SK-N-SH (cell line): ENCODE measurements at regions not wholly inside any gene's neighbourhood (a gene's known extent, or its start where the extent isn't known, plus 50 kb on each side); places are given as distances from the start of the nearest gene placed in this dataset.

ENCODE experiments used
- CTCF ChIA-PET: fragments of 300-600, 350-600 bp; formaldehyde crosslinking; extraction: SDS; loops from one replicate; lab custom pipeline; 2021; lab: Yijun Ruan, JAX
- POLR2A ChIA-PET: fragments of 350-600 bp; sonication (Branson Sonifier 250); formaldehyde crosslinking; extraction: SDS; loops from one replicate; lab custom pipeline; 2020; ENCODE audit warnings: antibody characterized with exemption, inconsistent platforms; lab: Yijun Ruan, JAX
- DNase-seq: peaks from one replicate; pipeline ENCODE4 v3.0.0; 2012
- H2AFZ ChIP-seq: fragments of 200-600 bp; sonication (generic); 2 replicates; pipeline ENCODE4 v1.8.1; 2016; ENCODE audit warnings: antibody characterized with exemption, mild to moderate bottlenecking, low read depth
- H3F3A ChIP-seq: fragments of 200-600 bp; sonication (generic); replicated peaks from 2 replicates; pipeline ENCODE3; 2016; ENCODE audit warnings: antibody characterized with exemption, mild to moderate bottlenecking; ENCODE audit not compliant: insufficient read depth
- H3K27ac ChIP-seq, 2 experiments: fragments of 200-500 bp in 1 of 2; fragments of 200-600 bp in 1 of 2; sonication (Bioruptor generic) in 1 of 2; sonication (generic), shearing (Covaris generic) in 1 of 2; 2 replicates each; pipeline versions ENCODE4 v1.5.1 to v1.6.1; 2014 to 2016; ENCODE audit warnings: low read depth in 2 of 2, inconsistent platforms in 1 of 2, low read length in 1 of 2, mild to moderate bottlenecking in 1 of 2, mixed read lengths in 1 of 2
- H3K27me3 ChIP-seq: fragments of 200-600 bp; sonication (generic), shearing (Covaris generic); 2 replicates; pipeline ENCODE4 v1.6.1; 2016; ENCODE audit warnings: mixed run types; ENCODE audit not compliant: insufficient read depth
- H3K36me3 ChIP-seq, 2 experiments: fragments of 200-500 bp in 1 of 2; fragments of 200-600 bp in 1 of 2; sonication (Bioruptor generic) in 1 of 2; sonication (generic) in 1 of 2; replicated peaks in 1 of 2; 2 replicates each; pipeline versions ENCODE3 to v1.5.1; 2014 to 2016; ENCODE audit warnings: low read length in 1 of 2, mild to moderate bottlenecking in 1 of 2; ENCODE audit not compliant: insufficient read depth in 2 of 2, control insufficient read depth in 1 of 2
- H3K4me1 ChIP-seq, 2 experiments: fragments of 200-500 bp in 1 of 2; fragments of 200-600 bp in 1 of 2; sonication (Bioruptor generic) in 1 of 2; sonication (generic), shearing (Covaris generic) in 1 of 2; 2 replicates each; pipeline versions ENCODE4 v1.5.1 to v1.6.1; 2014 to 2016; ENCODE audit warnings: low read depth in 1 of 2, low read length in 1 of 2, mixed run types in 1 of 2; ENCODE audit not compliant: insufficient read depth in 2 of 2, control insufficient read depth in 1 of 2
- H3K4me2 ChIP-seq: fragments of 200-600 bp; sonication (generic), shearing (Covaris generic); 2 replicates; pipeline ENCODE4 v1.6.1; 2017; ENCODE audit warnings: mixed run types
- H3K4me3 ChIP-seq, 2 experiments: fragments of 200-500 bp in 1 of 2; fragments of 200-600 bp in 1 of 2; sonication (Bioruptor generic) in 1 of 2; sonication (generic), shearing (Covaris generic) in 1 of 2; 2 replicates each; pipeline versions ENCODE4 v1.5.1 to v1.8.1; 2014 to 2016; ENCODE audit warnings: low read depth in 2 of 2, inconsistent platforms in 1 of 2, low read length in 1 of 2, mild to moderate bottlenecking in 1 of 2, mixed read lengths in 1 of 2, moderate library complexity in 1 of 2
- H3K79me2 ChIP-seq: fragments of 200-600 bp; sonication (generic); 2 replicates; pipeline ENCODE4 v1.8.1; 2017; ENCODE audit warnings: mild to moderate bottlenecking; ENCODE audit not compliant: insufficient read depth
- H3K9ac ChIP-seq: fragments of 200-600 bp; sonication (generic); 2 replicates; pipeline ENCODE4 v1.6.1; 2017; ENCODE audit warnings: mixed run types
- H3K9me2 ChIP-seq: fragments of 200-600 bp; sonication (generic); 2 replicates; pipeline ENCODE4 v1.6.1; 2017; ENCODE audit warnings: mixed run types
- H3K9me3 ChIP-seq: fragments of 200-600 bp; sonication (generic); 2 replicates; pipeline ENCODE4 v1.6.1; 2017; ENCODE audit warnings: mixed run types, mild to moderate bottlenecking, moderate library complexity
- H4K20me1 ChIP-seq: fragments of 200-600 bp; sonication (generic); 2 replicates; pipeline ENCODE4 v1.6.1; 2017; ENCODE audit warnings: mild to moderate bottlenecking, mixed run types; ENCODE audit not compliant: insufficient read depth
- CHD2 ChIP-seq: fragments of 150-350 bp; IDR thresholded peaks from 2 replicates; pipeline ENCODE4 v1.6.1; 2018; ENCODE audit warnings: low read length; ENCODE audit not compliant: partially characterized antibody
- EP300 ChIP-seq, 2 experiments: IDR thresholded peaks; 2 replicates each; pipeline versions ENCODE4 v1.4.0 to v1.6.1; 2012; ENCODE audit warnings: borderline replicate concordance in 1 of 2, low read depth in 1 of 2, low read length in 1 of 2
- EZH2phosphoT487 ChIP-seq: fragments of 200-600 bp; sonication (generic); IDR thresholded peaks from 2 replicates; pipeline ENCODE4 v1.6.1; 2017; ENCODE audit warnings: low read depth, mixed run types, mild to moderate bottlenecking, antibody characterized with exemption, moderate library complexity, borderline replicate concordance
- FOSL2 ChIP-seq: IDR thresholded peaks from 2 replicates; pipeline ENCODE4 v1.4.0; 2012; ENCODE audit warnings: low read depth, mild to moderate bottlenecking, moderate library complexity, borderline replicate concordance
- FOXJ3 ChIP-seq: sonication (generic); formaldehyde crosslinking; IDR thresholded peaks from 2 replicates; pipeline ENCODE4 v1.5.1; 2020; ENCODE audit warnings: mild to moderate bottlenecking, missing genetic modification reagents
- FOXM1 ChIP-seq: IDR thresholded peaks from 2 replicates; pipeline ENCODE4 v1.4.0; 2012; ENCODE audit warnings: low read depth, mild to moderate bottlenecking
- GABPA ChIP-seq: IDR thresholded peaks from 2 replicates; pipeline ENCODE4 v1.4.0; 2012; ENCODE audit warnings: low read depth, mild to moderate bottlenecking
- GATA2 ChIP-seq: sonication (generic); formaldehyde crosslinking; IDR thresholded peaks from 2 replicates; pipeline ENCODE4 v1.5.0; 2020; ENCODE audit warnings: mild to moderate bottlenecking, missing genetic modification reagents
- IRF3 ChIP-seq: fragments of 150-350 bp; IDR thresholded peaks from 2 replicates; pipeline ENCODE4 v1.6.1; 2016; ENCODE audit warnings: mild to moderate bottlenecking, low read depth, low read length
- JUND ChIP-seq: IDR thresholded peaks from 2 replicates; pipeline ENCODE4 v1.4.0; 2012
- MEF2A ChIP-seq: IDR thresholded peaks from 2 replicates; pipeline ENCODE4 v1.4.0; 2012; ENCODE audit warnings: low read depth, borderline replicate concordance
- MXI1 ChIP-seq: IDR thresholded peaks from 2 replicates; pipeline ENCODE4 v1.6.1; 2012; ENCODE audit warnings: mild to moderate bottlenecking, low read depth, low read length, improper control_type of control experiment
- NRF1 ChIP-seq: IDR thresholded peaks from 2 replicates; pipeline ENCODE4 v1.6.1; 2012; ENCODE audit warnings: low read depth, mild to moderate bottlenecking, low read length
- PBX3 ChIP-seq: IDR thresholded peaks from 2 replicates; pipeline ENCODE4; 2012
- RAD21 ChIP-seq: IDR thresholded peaks from 2 replicates; pipeline ENCODE4 v1.6.1; 2012; ENCODE audit warnings: mild to moderate bottlenecking, low read length
- RXRA ChIP-seq: IDR thresholded peaks from 2 replicates; pipeline ENCODE4 v1.4.0; 2012; ENCODE audit warnings: low read depth, mild to moderate bottlenecking, borderline replicate concordance
- SMC3 ChIP-seq: IDR thresholded peaks from 2 replicates; pipeline ENCODE4 v1.6.1; 2012; ENCODE audit warnings: low read depth, low read length, improper control_type of control experiment
- TCF12 ChIP-seq: IDR thresholded peaks from 2 replicates; pipeline ENCODE4 v1.4.0; 2012
- USF1 ChIP-seq: IDR thresholded peaks from 2 replicates; pipeline ENCODE4 v1.4.0; 2012; ENCODE audit warnings: low read depth, borderline replicate concordance
- ZBTB33 ChIP-seq: IDR thresholded peaks from 2 replicates; pipeline ENCODE4 v1.4.0; 2012; ENCODE audit warnings: low read depth, borderline replicate concordance
- WGBS: methylation state at CpG from one replicate; pipeline ENCODE4 v1.1.6; 2017; ENCODE audit warnings: low lambda C conversion rate; 5-methylcytosine and 5-hydroxymethylcytosine counted together

- Histone ChIP-seq H4K20me1 (no peaks in the 10 kb centered on the region), H3K27ac (no peak overlapping the region), H3K36me3 (no peaks in the 10 kb centered on the region), H3K4me1 (peaks cover 0 to 2% of the 10 kb centered on the region in 2 experiments; a peak in 2 of 4 replicates), H3K9ac (no peak overlapping the region), H3K9me3 (no peaks in the 10 kb centered on the region), H3K79me2 (no peaks in the 10 kb centered on the region), H3F3A (no peaks in the 10 kb centered on the region), H3K9me2 (no peaks in the 10 kb centered on the region), H2AFZ (no peak overlapping the region), H3K27me3 (no peaks in the 10 kb centered on the region), H3K4me3 (no peak overlapping the region), H3K4me2 (no peak overlapping the region)
- TF ChIP-seq RXRA (no peak), GATA2 (CRISPR knock-in tag) (no peak), RAD21 (no peak), CHD2 (no peak), PBX3 (no peak), JUND (no peak), IRF3 (no peak), FOSL2 (no peak), GABPA (no peak), NRF1 (no peak), MEF2A (no peak), EZH2phosphoT487 (no peak), SMC3 (no peak), EP300 (IDR thresholded peaks at IDR 0.05; ENCODE audit: borderline replicate concordance in 1 of 2, low read depth in 1 of 2, low read length in 1 of 2) (no peak), FOXJ3 (no peak), FOXM1 (no peak), ZBTB33 (no peak), TCF12 (no peak), USF1 (no peak), MXI1 (no peak)
- 52% methylated on average over 1 of the region's 1 CpG for WGBS
- no peak for DNase-seq
- POLR2A ChIA-PET = no interaction called here
- CTCF ChIA-PET = no interaction called here
Observed at GRCh38 chr7:18206331-18206730, 178.7 kb upstream of the PRPS1L1 start.
